MM.1S (cell line): ENCODE measurements at regions not wholly inside any gene's neighbourhood (a gene's known extent, or its start where the extent isn't known, plus 50 kb on each side); places are given as distances from the start of the nearest gene placed in this dataset.

Experiments
- DNase-seq: peaks from one replicate; pipeline ENCODE4 v3.0.0-alpha.2; 2015
- H2AFZ ChIP-seq: fragments of 300-600 bp; sonication (generic); 2 replicates; pipeline ENCODE4 v1.6.0; 2016; ENCODE audit warnings: antibody characterized with exemption, low read length
- H3F3A ChIP-seq: fragments of 300-600 bp; sonication (generic); 2 replicates; pipeline ENCODE4 v1.6.1; 2016; ENCODE audit warnings: mild to moderate bottlenecking, antibody characterized with exemption, low read length, moderate library complexity, mixed read lengths; ENCODE audit not compliant: insufficient read depth
- H3K27ac ChIP-seq: fragments of 300-600 bp; sonication (generic); 2 replicates; pipeline ENCODE4 v1.5.1; 2016; ENCODE audit warnings: mild to moderate bottlenecking, low read length
- H3K27me3 ChIP-seq: fragments of 300-600 bp; sonication (generic); replicated peaks from 2 replicates; pipeline ENCODE4 v1.6.0; 2016; ENCODE audit warnings: low read length; ENCODE audit not compliant: insufficient read depth
- H3K36me3 ChIP-seq: fragments of 300-600 bp; sonication (generic); replicated peaks from 2 replicates; pipeline ENCODE4 v1.6.1; 2016; ENCODE audit warnings: mild to moderate bottlenecking, low read length, mixed read lengths; ENCODE audit not compliant: insufficient read depth
- H3K4me1 ChIP-seq: fragments of 300-600 bp; sonication (generic); 2 replicates; pipeline ENCODE4 v1.6.1; 2016; ENCODE audit warnings: low read length, mixed read lengths
- H3K4me2 ChIP-seq: fragments of 300-600 bp; sonication (generic); 2 replicates; pipeline ENCODE4 v1.6.0; 2016; ENCODE audit warnings: low read depth, low read length
- H3K4me3 ChIP-seq: fragments of 300-600 bp; sonication (generic); 2 replicates; pipeline ENCODE4 v1.5.1; 2016; ENCODE audit warnings: low read length, mixed read lengths
- H3K79me2 ChIP-seq: fragments of 300-600 bp; sonication (generic); 2 replicates; pipeline ENCODE4 v1.6.1; 2016; ENCODE audit warnings: mixed run types, low read length, mixed read lengths
- H3K9ac ChIP-seq: fragments of 300-600 bp; sonication (generic); 2 replicates; pipeline ENCODE4 v1.6.1; 2016; ENCODE audit warnings: low read length, mixed read lengths
- H3K9me2 ChIP-seq: fragments of 300-600 bp; sonication (generic); replicated peaks from 2 replicates; pipeline ENCODE4 v1.6.1; 2016; ENCODE audit warnings: mild to moderate bottlenecking, low read length, mixed read lengths; ENCODE audit not compliant: insufficient read depth
- H3K9me3 ChIP-seq: fragments of 300-600 bp; sonication (generic); replicated peaks from 2 replicates; pipeline ENCODE4 v1.6.1; 2016; ENCODE audit warnings: mild to moderate bottlenecking, low read length, mixed read lengths; ENCODE audit not compliant: insufficient read depth
- H4K20me1 ChIP-seq: fragments of 300-600 bp; sonication (generic); 2 replicates; pipeline ENCODE4 v1.6.1; 2016; ENCODE audit warnings: mild to moderate bottlenecking, low read length, moderate library complexity, mixed read lengths; ENCODE audit not compliant: insufficient read depth
- CTCF ChIP-seq: fragments of 300-600 bp; sonication (generic); IDR thresholded peaks from 2 replicates; pipeline ENCODE4 v1.5.1; 2016; ENCODE audit warnings: antibody characterized with exemption, low read length, mixed read lengths
- EZH2 ChIP-seq: fragments of 300-600 bp; sonication (generic); optimal IDR thresholded peaks from 2 replicates; pipeline ENCODE3; 2017; ENCODE audit warnings: low read depth, mild to moderate bottlenecking, antibody characterized with exemption, low read length, mixed read lengths
- EZH2phosphoT487 ChIP-seq: fragments of 300-600 bp; sonication (generic); IDR thresholded peaks from 2 replicates; pipeline ENCODE4 v1.6.1; 2018; ENCODE audit warnings: antibody characterized with exemption, low read length

GRCh38 chr1:177487481-177487880 is 316.7 kb downstream of the BRINP2 start:
- no peaks in the 10 kb centered on the region for H3K79me2 ChIP-seq
- H2AFZ ChIP-seq = no peak overlapping the region
- H3K9me3 ChIP-seq = no peaks in the 10 kb centered on the region
- H3K4me1 ChIP-seq = no peaks in the 10 kb centered on the region
- DNase-seq = no peak
- H3K4me2 ChIP-seq = no peak overlapping the region
- no peak overlapping the region for H3K9ac ChIP-seq
- H3K27me3 ChIP-seq = no peaks in the 10 kb centered on the region
- H3F3A ChIP-seq = no peaks in the 10 kb centered on the region
- TF ChIP-seq EZH2 (no peak), EZH2phosphoT487 (no peak), CTCF (no peak)
- no peaks in the 10 kb centered on the region for H3K9me2 ChIP-seq
- H3K4me3 ChIP-seq = no peak overlapping the region
- no peak overlapping the region for H3K27ac ChIP-seq
- H4K20me1 ChIP-seq = no peaks in the 10 kb centered on the region
- H3K36me3 ChIP-seq = no peaks in the 10 kb centered on the region

- Histone ChIP-seq H3K36me3 (no peaks in the 10 kb centered on the region), H3K4me3 (no peak overlapping the region), H2AFZ (no peak overlapping the region), H3K9me2 (no peaks in the 10 kb centered on the region), H4K20me1 (no peaks in the 10 kb centered on the region), H3K27ac (no peak overlapping the region), H3K79me2 (no peaks in the 10 kb centered on the region), H3K4me1 (peaks cover 16% of the 10 kb centered on the region), H3K27me3 (no peaks in the 10 kb centered on the region), H3K4me2 (no peak overlapping the region), H3K9me3 (no peaks in the 10 kb centered on the region), H3K9ac (no peak overlapping the region), H3F3A (0 out of 2 replicates have a peak, but pooled peaks cover 3% of the 10 kb centered on the region)
- no peak for DNase-seq
- TF ChIP-seq EZH2 (no peak), EZH2phosphoT487 (no peak), CTCF (no peak)
These were observed 310.1 kb downstream of the BRINP2 start for GRCh38 chr1:177480741-177481305.

- TF ChIP-seq EZH2 (no peak), CTCF (no peak), EZH2phosphoT487 (no peak)
- Histone ChIP-seq H3K79me2 (no peaks in the 10 kb centered on the region), H3K9me2 (no peaks in the 10 kb centered on the region), H3K4me1 (peaks cover 16% of the 10 kb centered on the region), H3K36me3 (no peaks in the 10 kb centered on the region), H3K9me3 (no peaks in the 10 kb centered on the region), H3K27ac (no peak overlapping the region), H3K9ac (no peak overlapping the region), H3K4me2 (no peak overlapping the region), H3K27me3 (no peaks in the 10 kb centered on the region), H3K4me3 (no peak overlapping the region), H3F3A (0 out of 2 replicates have a peak, but pooled peaks cover 3% of the 10 kb centered on the region), H4K20me1 (no peaks in the 10 kb centered on the region), H2AFZ (no peak overlapping the region)
- DNase-seq = no peak
These were observed 308.8 kb downstream of the BRINP2 start for GRCh38 chr1:177479600-177479999.
